ENCODE measurements at regions not wholly inside any gene's neighbourhood (a gene's known extent, or its start where the extent isn't known, plus 50 kb on each side); places are given as distances from the start of the nearest gene placed in this dataset.

DNA sequence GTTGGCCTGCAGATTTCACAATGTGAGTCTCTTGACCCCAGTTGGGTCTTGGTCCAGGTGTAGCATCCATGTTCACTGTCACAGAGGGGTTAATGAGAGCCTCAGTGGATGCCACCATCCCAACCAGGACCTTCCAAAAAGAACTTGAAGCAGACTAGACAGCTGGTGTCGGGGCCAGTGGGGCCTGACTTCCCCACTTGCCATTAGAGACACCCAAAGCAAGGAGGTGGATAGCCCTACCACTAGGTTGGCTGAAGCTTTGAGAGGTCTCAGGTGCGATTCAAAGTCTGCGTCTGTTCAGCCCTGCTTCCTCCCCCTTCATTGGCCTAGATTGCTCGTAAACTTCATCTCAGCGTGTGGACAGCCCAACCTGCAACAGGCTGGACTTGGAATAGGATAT is 196.4 kb upstream of the RREB1 start:
- Mint-ChIP-seq H3K4me1 (ENCODE audit: low read depth) (peaks cover 10% of the 10 kb centered on the region), H3K27ac (no peak overlapping the region), H3K36me3 (ENCODE audit: low read depth) (no peaks in the 10 kb centered on the region), H3K27me3 (ENCODE audit: low read depth) (peaks cover 9% of the 10 kb centered on the region), H3K9me3 (ENCODE audit: insufficient read depth) (no peaks in the 10 kb centered on the region), H3K4me3 (no peak overlapping the region)
- no peak for ATAC-seq
- ChIA-PET POLR2A (interaction anchor here (0.5 kb wide), 1 partner anchor 159 kb away, joined by 3 read pairs; no protein-coding TSS in a partner anchor), CTCF (interaction anchor here (2.2 kb wide), 1 partner anchor 235 kb away, joined by 5 read pairs; no protein-coding TSS in a partner anchor)
- no peak for DNase-seq

DNA sequence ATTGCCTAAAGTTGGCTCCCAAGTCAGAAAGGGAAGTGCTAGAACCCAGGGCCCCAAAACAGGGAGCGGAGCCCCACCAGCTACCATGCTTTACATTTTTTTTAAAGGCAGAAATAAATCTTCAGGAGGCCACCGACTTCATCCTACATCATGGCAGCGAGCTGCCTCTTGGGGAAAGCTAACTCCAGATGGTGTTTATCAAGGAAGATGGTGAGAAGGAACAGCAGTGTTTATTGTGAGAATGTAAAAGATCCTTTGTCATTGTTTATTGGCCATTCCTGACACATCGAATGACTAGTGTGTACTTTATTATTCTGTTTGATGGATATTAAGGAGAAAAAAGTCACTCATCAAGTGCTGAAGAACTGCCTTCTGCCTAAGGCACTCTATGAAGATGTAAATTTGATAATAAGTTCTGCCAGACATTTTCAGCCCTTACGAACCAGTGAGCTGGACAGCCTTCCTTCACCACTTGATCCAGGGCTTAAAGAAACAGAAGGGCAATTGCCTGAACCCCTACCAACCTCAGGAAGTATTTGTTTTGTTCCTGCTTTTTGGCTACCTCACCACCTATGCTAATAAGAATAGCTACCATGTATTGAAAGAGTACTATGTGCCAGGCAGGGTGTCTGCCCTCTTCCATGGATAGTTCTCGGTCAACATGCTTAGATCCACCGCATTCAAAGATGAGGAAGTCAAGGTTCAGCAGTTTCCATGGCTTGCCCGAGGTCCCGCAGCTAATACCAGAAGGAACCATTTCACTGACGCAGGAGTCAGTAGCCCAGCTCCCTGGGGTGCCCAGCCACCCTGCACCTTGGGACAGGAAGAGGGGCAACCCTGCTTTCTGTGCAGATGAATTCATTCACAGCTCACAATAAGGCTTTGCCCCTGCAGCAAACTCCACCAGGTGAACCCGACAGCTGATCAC is 194.7 kb upstream of the RREB1 start:
- Mint-ChIP-seq H3K9me3 (ENCODE audit: insufficient read depth) (no peaks in the 10 kb centered on the region), H3K36me3 (ENCODE audit: low read depth) (no peaks in the 10 kb centered on the region), H3K4me3 (no peak overlapping the region), H3K4me1 (ENCODE audit: low read depth) (peaks cover 13% of the 10 kb centered on the region), H3K27ac (no peak overlapping the region), H3K27me3 (ENCODE audit: low read depth) (peaks cover 5% of the 10 kb centered on the region)
- DNase-seq (no peak), ATAC-seq (no peak)
- ChIA-PET CTCF (no interaction called here), POLR2A (no interaction called here)

DNA sequence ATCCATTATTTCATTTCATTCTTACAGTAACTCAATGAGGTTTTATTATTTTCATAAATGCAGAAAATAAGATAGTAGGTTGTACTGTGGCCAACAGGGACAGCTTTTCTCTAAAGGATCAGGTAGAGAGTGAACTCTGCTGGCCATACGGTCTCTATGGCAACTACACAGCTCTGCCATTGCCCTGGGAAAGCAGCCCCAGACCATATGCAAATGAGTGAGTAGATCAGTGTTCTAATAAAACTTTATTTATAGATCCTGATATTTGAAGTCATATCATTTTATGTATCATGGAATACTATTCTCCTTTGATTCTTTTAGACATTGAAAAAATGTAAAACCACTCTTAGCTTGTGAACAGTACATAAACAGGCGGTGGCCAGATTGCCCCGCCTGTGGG is 192.5 kb upstream of the RREB1 start:
- DNase-seq (no peak), ATAC-seq (no peak)
- peaks cover 18% of the 10 kb centered on the region for H3K4me1 Mint-ChIP-seq (ENCODE audit: low read depth)
- no peak overlapping the region for H3K4me3 Mint-ChIP-seq
- CTCF ChIA-PET = interaction anchor here (1.0 to 1.7 kb wide), 5 partner anchors 9 to 324 kb away, joined by 3 to 4 read pairs (median 3); no protein-coding TSS in a partner anchor
- H3K27me3 Mint-ChIP-seq (ENCODE audit: low read depth) = peaks cover 5% of the 10 kb centered on the region
- no peak overlapping the region for H3K27ac Mint-ChIP-seq
- H3K9me3 Mint-ChIP-seq (ENCODE audit: insufficient read depth) = no peaks in the 10 kb centered on the region
- no peaks in the 10 kb centered on the region for H3K36me3 Mint-ChIP-seq (ENCODE audit: low read depth)
- POLR2A ChIA-PET = interaction anchor here (0.6 kb wide), 1 partner anchor 130 kb away, joined by 4 read pairs; no protein-coding TSS in a partner anchor

DNA sequence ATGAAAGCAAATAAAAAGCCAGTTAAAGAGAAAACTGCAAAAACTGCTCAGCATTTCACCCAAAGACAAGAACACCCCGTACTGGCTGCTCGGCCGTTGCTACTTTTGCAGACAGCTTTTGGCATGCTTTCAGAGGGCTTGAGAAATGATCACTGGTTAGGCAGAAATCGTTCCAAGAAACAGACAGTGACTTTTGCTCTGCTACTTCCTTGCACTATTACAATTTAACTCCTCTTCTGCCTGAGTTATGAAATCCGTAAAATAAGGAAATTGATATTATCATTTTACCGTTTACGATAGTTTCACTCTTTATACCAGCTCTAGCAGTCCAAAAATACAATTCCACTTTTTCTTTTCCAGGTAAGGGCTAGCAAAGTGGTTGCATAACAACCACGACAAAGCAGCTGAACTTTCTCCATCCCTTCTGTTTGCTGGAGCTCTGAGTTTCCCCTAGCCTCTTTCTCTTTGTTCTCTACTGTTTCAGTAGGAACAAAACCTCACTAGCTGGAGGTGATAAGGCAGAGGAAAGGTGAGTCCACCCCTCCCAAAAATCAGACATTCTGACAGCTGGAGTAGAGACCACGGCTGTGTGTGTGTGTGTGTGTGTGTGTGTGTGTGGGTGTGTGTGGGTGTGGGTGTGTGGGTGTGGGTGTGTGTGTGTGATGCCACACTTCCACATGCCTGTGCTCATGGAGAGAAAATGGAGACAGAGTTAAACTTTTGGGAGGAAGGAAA is 191.8 kb upstream of the RREB1 start:
- Mint-ChIP-seq H3K27me3 (ENCODE audit: low read depth) (peaks cover 5% of the 10 kb centered on the region), H3K36me3 (ENCODE audit: low read depth) (no peaks in the 10 kb centered on the region), H3K27ac (peak overlapping the region; percentile 28), H3K4me3 (no peak overlapping the region), H3K4me1 (ENCODE audit: low read depth) (peaks cover 18% of the 10 kb centered on the region), H3K9me3 (ENCODE audit: insufficient read depth) (no peaks in the 10 kb centered on the region)
- CTCF ChIA-PET = interaction anchor here (1.0 to 1.7 kb wide), 5 partner anchors 10 to 323 kb away, joined by 3 to 5 read pairs (median 3); no protein-coding TSS in a partner anchor
- POLR2A ChIA-PET = interaction anchor here (0.6 kb wide), 1 partner anchor 129 kb away, joined by 4 read pairs; no protein-coding TSS in a partner anchor
- DNase-seq (no peak), ATAC-seq (no peak)

DNA sequence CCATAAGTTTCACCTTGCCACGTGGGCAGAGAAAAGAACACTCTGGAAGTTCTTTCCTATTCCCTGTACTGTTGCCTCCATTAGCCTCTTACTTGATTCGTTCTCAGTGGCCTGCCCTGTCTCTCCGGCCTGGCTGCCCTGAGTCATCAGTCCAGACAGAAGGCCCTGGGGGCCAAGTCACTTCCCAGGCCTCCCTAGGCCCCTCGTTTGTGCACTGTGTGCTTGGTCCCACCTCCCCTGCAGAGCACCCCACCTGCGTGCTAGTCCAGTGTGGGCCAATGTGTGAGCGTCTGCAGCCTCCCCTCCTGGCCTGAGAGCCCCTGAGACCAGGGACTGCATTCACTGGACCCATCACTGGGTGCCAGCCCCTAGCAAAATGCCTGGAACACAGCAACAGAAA is 191.2 kb upstream of the RREB1 start:
- ChIA-PET CTCF (interaction anchor here (1.0 to 1.3 kb wide), 2 partner anchors 10 to 12 kb away, joined by 3 to 5 read pairs; no protein-coding TSS in a partner anchor), POLR2A (no interaction called here)
- Mint-ChIP-seq H3K27ac (peak overlapping the region; percentile 33), H3K4me3 (no peak overlapping the region), H3K9me3 (ENCODE audit: insufficient read depth) (no peaks in the 10 kb centered on the region), H3K27me3 (ENCODE audit: low read depth) (peaks cover 5% of the 10 kb centered on the region), H3K36me3 (ENCODE audit: low read depth) (no peaks in the 10 kb centered on the region), H3K4me1 (ENCODE audit: low read depth) (peaks cover 18% of the 10 kb centered on the region)
- ATAC-seq = no peak
- DNase-seq = no peak

DNA sequence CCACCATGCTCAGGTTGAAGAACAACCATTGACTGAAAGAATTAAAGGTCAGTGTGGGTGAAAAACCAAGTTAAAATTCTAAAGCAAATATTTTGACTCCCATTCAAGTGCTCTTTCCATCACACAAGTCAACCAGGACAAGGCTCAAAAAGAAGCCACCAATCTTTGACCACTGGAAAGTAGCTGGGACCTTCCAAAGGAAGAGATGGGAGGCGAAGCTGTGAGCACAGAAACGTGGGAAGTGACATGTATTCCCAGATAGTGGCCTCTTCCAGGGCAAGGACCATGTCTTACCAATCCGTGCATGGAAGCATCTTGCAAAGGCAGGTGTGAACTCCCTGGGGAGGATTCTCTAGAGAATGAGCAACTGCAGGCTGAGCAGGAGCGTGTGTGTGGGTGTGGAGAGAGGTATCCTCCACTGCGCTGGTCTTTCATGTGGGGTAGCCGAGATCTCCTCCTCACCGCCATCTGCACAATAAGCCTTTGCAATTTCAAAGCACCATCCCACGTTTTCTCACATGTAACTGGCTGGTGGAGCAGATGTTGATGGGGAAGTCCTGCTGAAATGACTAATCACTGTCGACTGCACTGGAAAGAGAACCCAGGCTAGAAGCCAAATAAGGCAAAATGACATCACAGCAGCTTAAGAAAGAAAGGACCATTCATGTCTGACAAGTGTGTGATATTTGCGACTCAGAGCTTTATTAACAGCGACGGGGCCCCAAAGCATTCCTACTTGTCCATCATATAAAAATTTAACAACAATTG is 189.4 kb upstream of the RREB1 start:
- H3K9me3 Mint-ChIP-seq (ENCODE audit: insufficient read depth) = no peaks in the 10 kb centered on the region
- H3K4me3 Mint-ChIP-seq = no peak overlapping the region
- POLR2A ChIA-PET = no interaction called here
- peaks cover 3% of the 10 kb centered on the region for H3K27me3 Mint-ChIP-seq (ENCODE audit: low read depth)
- H3K36me3 Mint-ChIP-seq (ENCODE audit: low read depth) = no peaks in the 10 kb centered on the region
- no peak overlapping the region for H3K27ac Mint-ChIP-seq
- ATAC-seq (peak; percentile 49), DNase-seq (peak; percentile 36)
- CTCF ChIA-PET = interaction anchor here (0.8 to 2.2 kb wide), 3 partner anchors 13 to 325 kb away, joined by 3 to 5 read pairs (median 3); no protein-coding TSS in a partner anchor
- H3K4me1 Mint-ChIP-seq (ENCODE audit: low read depth) = peaks cover 18% of the 10 kb centered on the region

DNA sequence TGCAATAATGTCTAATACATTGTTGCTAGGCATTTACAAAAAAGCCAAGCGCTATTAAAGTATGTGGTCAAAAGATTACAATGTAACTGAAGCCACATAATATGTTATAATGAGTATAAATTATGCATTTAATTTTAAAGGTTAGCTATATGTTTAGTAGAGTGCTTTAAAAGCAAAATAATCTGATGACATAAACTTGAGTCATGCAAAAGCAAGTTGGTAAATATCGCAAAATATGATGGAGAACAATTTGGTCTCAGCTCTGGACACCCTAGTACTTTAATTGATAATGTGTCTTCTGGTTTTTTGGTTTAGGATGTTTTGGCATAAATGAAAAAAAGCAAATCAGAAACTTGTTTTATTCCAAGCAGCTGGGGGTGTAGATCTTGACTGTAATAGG is 188.6 kb upstream of the RREB1 start:
- Mint-ChIP-seq H3K27ac (no peak overlapping the region), H3K27me3 (ENCODE audit: low read depth) (no peaks in the 10 kb centered on the region), H3K4me3 (no peak overlapping the region), H3K9me3 (ENCODE audit: insufficient read depth) (no peaks in the 10 kb centered on the region), H3K4me1 (ENCODE audit: low read depth) (peaks cover 18% of the 10 kb centered on the region), H3K36me3 (ENCODE audit: low read depth) (no peaks in the 10 kb centered on the region)
- ChIA-PET CTCF (interaction anchor here (2.2 kb wide), 1 partner anchor 319 kb away, joined by 5 read pairs; no protein-coding TSS in a partner anchor), POLR2A (no interaction called here)
- ATAC-seq (no peak), DNase-seq (no peak)

DNA sequence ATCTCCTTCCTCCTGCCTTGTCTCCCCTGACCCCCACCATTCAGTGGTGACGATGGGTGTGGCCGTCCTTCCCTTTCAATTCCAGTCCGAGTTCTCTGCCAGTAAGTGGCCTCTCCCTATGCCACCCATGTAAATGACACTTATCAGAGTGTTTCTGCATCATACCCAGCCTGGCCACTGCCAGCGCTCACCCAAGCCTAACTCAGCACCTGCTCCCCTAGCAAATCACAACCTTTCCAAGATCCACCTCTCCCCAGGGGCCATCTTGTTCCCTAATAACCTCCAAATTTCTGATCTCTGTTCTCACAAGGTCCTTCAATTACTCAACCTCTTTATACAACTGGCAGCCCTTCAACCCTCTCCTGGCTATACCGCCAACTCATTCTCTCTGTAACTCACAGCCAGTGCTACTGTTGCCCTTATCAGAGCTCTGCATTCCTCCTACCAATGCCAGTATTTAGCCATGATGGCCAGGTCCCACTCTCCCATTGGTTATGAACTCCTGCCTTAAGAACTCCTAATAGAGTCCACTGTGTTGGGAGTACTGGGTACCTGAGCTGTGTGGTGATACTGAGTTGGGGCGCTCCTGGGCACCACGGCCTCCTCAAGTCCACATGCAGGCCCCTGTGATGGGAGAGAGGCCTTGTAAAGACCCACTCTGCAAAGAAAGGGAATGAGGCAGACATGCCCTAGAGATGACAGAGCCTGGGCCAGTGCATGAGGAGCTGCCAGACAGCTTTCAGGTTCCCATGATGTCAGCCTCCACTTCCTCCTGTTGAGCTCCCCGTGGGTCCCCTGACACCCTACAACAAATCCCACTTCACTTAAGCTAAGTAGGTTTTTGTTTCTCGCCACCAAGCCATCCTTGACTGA is 187.4 kb upstream of the RREB1 start:
- no peak for ATAC-seq
- no peak for DNase-seq
- Mint-ChIP-seq H3K27me3 (ENCODE audit: low read depth) (no peaks in the 10 kb centered on the region), H3K4me1 (ENCODE audit: low read depth) (peaks cover 18% of the 10 kb centered on the region), H3K4me3 (no peak overlapping the region), H3K9me3 (ENCODE audit: insufficient read depth) (no peaks in the 10 kb centered on the region), H3K27ac (no peak overlapping the region), H3K36me3 (ENCODE audit: low read depth) (no peaks in the 10 kb centered on the region)
- CTCF ChIA-PET = no interaction called here
- POLR2A ChIA-PET = no interaction called here

DNA sequence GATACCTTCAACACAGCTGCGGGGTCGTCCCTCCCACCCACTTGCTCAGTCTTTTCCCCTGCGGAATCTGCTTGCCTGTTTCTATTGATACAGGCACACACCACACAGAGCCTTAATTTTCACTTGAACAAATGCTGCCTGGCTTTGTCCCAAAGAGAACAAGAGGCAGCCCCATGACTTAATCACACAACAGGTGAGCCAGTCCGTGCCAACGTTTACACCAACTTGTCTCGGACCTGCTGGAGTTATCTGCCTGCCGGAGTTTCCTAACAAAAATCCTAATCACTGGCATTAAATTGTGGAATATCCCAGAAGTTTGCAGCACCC is 186.8 kb upstream of the RREB1 start:
- no peak for DNase-seq
- Mint-ChIP-seq H3K4me1 (ENCODE audit: low read depth) (peaks cover 12% of the 10 kb centered on the region), H3K27me3 (ENCODE audit: low read depth) (no peaks in the 10 kb centered on the region), H3K9me3 (ENCODE audit: insufficient read depth) (no peaks in the 10 kb centered on the region), H3K4me3 (no peak overlapping the region), H3K36me3 (ENCODE audit: low read depth) (no peaks in the 10 kb centered on the region), H3K27ac (no peak overlapping the region)
- POLR2A ChIA-PET = no interaction called here
- no peak for ATAC-seq
- CTCF ChIA-PET = no interaction called here

DNA sequence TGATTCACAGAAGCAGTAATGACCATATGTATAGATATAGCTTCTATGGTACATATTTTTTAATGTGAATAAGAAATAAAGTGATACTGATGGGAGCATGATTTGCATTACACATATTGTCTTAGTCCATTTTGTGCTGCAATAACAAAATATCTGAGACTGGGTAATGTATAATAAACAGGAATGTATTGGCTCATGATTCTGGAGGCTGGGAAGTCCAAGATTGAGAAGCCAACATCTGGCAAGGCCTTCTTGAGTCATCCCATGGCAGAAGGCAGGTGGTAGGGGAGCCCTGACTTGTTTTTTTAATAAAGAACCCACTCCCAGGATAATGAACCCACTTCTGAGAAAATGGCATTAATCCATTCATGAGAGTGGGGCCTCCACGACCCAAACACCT is 185.6 kb upstream of the RREB1 start:
- H3K27me3 Mint-ChIP-seq (ENCODE audit: low read depth) = peaks cover 3% of the 10 kb centered on the region
- ChIA-PET CTCF (no interaction called here), POLR2A (no interaction called here)
- no peaks in the 10 kb centered on the region for H3K9me3 Mint-ChIP-seq (ENCODE audit: insufficient read depth)
- H3K4me1 Mint-ChIP-seq (ENCODE audit: low read depth) = peaks cover 8% of the 10 kb centered on the region
- no peak overlapping the region for H3K27ac Mint-ChIP-seq
- no peaks in the 10 kb centered on the region for H3K36me3 Mint-ChIP-seq (ENCODE audit: low read depth)
- no peak for DNase-seq
- no peak overlapping the region for H3K4me3 Mint-ChIP-seq
- ATAC-seq = no peak

DNA sequence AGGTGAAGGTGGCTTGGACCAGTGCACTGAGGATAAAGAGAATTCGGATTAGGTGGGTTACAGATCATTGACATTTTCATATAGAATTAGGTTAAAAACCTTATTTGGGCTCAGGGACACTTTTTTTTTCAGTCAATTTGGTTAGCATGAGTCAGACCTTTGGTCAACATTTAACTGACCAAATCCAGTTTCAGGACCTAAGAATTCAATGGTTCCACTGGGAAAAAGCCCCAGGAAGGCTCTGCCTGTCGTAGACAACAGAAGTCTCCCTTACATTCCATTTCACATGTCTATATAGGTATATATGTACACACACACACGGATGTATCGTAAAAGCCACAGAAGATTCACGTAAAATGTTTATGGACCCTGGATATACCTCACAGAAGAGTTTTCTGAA is 184.2 kb upstream of the RREB1 start:
- Mint-ChIP-seq H3K36me3 (ENCODE audit: low read depth) (no peaks in the 10 kb centered on the region), H3K4me1 (ENCODE audit: low read depth) (peaks cover 2% of the 10 kb centered on the region), H3K9me3 (ENCODE audit: insufficient read depth) (no peaks in the 10 kb centered on the region), H3K27me3 (ENCODE audit: low read depth) (peaks cover 3% of the 10 kb centered on the region), H3K4me3 (no peak overlapping the region), H3K27ac (no peak overlapping the region)
- POLR2A ChIA-PET = no interaction called here
- no peak for DNase-seq
- ATAC-seq = no peak
- CTCF ChIA-PET = no interaction called here

Data from activated CD8-positive, alpha-beta T cell treated with anti-CD3 and anti-CD28 coated beads, Interleukin-2, amount 10 ng/mL, durations not matched to agents 7 days and 5 days (primary cell).